C4-2B (cell line): ENCODE measurements at regions not wholly inside any gene's neighbourhood (a gene's known extent, or its start where the extent isn't known, plus 50 kb on each side); places are given as distances from the start of the nearest gene placed in this dataset.

Source experiments
- ZFX ChIP-seq: fragments of 450-650 bp; IDR thresholded peaks from 2 replicates; pipeline ENCODE4 v1.6.1; 2017
- TF ChIP-seq, protein P1 (sequence below): fragments of 450-650 bp; conservative IDR thresholded peaks from 2 replicates; pipeline ENCODE4 v1.5.1; 2017; ENCODE audit warnings: mild to moderate bottlenecking

DNA sequence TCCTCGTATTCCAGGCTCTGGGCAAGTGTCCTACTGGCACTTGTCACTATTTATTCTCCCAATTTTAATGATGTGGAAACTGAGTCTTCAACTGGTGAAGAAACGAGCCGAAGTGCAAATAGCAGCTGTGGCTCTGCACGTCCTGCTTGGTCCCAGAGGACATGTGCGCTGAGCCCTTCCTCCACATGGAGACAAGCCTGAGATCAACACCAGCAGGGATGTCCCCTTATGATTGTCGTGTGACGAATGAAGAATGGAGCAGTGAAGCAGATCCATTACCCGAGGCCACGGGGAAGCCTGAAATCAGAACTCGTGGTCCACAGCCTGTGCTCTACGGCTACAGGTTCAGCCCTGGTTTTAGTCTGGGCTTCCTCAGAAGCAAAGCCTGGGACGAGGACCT is 61.0 kb downstream of the FOXL1 start:
- TF ChIP-seq ZFX: no peak
- TF ChIP-seq, protein P1, sequence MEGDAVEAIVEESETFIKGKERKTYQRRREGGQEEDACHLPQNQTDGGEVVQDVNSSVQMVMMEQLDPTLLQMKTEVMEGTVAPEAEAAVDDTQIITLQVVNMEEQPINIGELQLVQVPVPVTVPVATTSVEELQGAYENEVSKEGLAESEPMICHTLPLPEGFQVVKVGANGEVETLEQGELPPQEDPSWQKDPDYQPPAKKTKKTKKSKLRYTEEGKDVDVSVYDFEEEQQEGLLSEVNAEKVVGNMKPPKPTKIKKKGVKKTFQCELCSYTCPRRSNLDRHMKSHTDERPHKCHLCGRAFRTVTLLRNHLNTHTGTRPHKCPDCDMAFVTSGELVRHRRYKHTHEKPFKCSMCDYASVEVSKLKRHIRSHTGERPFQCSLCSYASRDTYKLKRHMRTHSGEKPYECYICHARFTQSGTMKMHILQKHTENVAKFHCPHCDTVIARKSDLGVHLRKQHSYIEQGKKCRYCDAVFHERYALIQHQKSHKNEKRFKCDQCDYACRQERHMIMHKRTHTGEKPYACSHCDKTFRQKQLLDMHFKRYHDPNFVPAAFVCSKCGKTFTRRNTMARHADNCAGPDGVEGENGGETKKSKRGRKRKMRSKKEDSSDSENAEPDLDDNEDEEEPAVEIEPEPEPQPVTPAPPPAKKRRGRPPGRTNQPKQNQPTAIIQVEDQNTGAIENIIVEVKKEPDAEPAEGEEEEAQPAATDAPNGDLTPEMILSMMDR: no peak
